Fibroblast of pulmonary artery (primary cell): ENCODE measurements at regions not wholly inside any gene's neighbourhood (a gene's known extent, or its start where the extent isn't known, plus 50 kb on each side); places are given as distances from the start of the nearest gene placed in this dataset.

ENCODE experiments used
- DNase-seq: peaks from one replicate; pipeline ENCODE4 v3.0.0-alpha.2; 2010; ENCODE audit warnings: low read depth
- H3K4me3 ChIP-seq: replicated peaks from 2 replicates; pipeline ENCODE4 v1.5.1; 2011; ENCODE audit warnings: low read depth, mild to moderate bottlenecking, control low read depth, low read length, moderate library complexity
- CTCF ChIP-seq: IDR thresholded peaks from 2 replicates; pipeline ENCODE4 v1.5.1; 2011; ENCODE audit warnings: mild to moderate bottlenecking, control low read depth, low read length, inconsistent platforms; ENCODE audit errors: missing control alignments

DNA sequence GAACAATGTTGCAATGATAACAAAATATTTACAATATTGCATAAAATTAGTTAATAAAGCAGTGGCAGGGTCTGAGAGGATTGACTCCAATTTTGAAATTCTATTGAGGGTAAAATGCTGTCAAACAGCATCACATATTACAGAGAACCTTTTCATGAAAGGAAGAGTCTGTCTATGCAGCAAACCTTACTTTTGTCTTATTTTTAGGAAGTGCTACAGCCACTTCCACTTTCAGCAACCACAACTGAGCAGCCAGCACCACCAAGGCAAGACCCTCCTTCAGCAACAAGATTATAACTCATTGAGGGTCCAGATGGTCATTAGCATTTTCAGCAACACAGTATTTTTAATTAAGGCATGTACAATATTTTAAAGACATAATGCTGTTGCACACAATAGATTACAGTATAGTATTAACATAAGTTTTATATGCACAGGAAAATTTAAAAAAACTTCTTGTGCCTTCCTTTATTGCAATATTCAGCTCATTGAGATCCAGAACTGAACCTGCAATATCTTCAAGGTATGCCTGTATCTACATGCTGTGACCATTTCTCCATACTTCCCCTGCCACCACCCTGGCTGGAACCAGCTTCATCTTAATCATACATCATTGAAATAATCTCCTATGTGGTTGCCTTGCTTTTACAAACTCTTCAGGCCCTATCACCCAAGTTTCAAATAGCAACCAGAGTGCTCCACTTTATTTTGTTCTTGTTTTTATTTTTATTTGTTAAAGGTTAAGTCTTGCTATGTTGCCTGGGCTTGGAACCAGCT, 711.2 kb downstream of the KCNA4 start:
- H3K4me3 ChIP-seq, result no peak overlapping the region
- DNase-seq, result no peak
- TF ChIP-seq CTCF, result no peak

DNA sequence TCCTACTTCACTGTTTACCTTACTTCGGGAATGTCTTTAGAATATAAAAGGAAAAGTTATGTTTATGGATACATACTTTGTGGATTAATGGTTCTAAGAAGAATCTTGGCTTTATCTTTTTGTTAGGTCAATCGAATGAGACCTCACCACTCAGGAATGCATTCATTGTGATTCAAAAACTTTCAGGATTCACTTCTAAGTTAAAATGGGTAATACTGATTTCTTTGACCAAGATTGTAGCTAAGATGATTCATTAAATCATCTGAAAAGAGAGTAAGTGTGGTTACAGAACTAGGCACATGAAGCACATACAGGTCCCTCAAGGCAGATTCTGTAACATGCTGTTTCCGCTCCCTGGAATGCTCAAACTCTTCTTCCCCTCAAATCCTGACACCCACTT, 716.4 kb downstream of the KCNA4 start:
- peak; percentile 84 for DNase-seq
- TF ChIP-seq CTCF, result no peak
- no peak overlapping the region for H3K4me3 ChIP-seq

GRCh38 chr11:29296680-29297079, 720.1 kb downstream of the KCNA4 start:
- no peak for DNase-seq
- TF ChIP-seq CTCF, result no peak
- no peak overlapping the region for H3K4me3 ChIP-seq

DNA sequence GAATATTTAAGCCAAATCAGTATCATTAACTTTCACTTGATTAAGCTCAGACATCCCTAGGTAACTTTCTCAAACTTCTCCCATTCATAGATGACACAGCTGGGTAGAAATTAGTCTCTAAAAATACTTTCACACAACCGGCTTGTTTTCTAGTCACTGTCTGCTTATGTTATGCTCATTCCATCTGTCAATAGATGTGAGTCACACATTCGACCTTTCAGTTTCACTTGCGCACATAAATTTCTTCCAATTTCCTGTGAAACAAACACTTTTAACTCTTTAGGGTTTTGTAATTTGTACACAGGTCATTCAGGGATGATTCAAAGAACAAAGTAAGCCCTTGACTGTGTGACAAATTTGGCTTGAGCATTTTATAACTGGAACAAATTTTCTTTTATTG, 723.0 kb downstream of the KCNA4 start:
- TF ChIP-seq CTCF, result no peak
- no peak overlapping the region for H3K4me3 ChIP-seq
- DNase-seq, result peak; percentile 77

DNA sequence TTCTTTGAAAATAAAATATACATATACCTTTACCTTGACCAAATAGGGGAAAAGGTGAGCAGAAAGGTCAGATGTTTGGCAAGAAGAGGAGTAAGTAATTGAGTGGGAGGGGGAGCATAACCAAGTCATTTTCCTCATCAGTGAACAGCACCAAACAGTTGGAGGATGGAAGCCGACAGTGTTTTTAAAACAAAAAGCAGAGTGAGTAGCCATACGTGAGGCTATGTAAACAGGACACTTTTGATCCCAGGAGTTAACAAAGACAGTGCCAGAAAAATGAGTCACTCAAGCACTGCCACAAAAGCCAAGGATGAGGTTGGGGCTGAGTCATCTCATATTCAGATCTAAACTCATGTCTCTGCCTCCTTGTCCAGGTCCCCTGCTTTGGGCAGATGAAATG, 734.7 kb downstream of the KCNA4 start:
- TF ChIP-seq CTCF, result no peak
- H3K4me3 ChIP-seq, result no peak overlapping the region
- DNase-seq, result peak; percentile 88

GRCh38 chr11:29281271-29281777, 735.5 kb downstream of the KCNA4 start:
- TF ChIP-seq CTCF, result no peak
- H3K4me3 ChIP-seq, result no peak overlapping the region
- DNase-seq, result no peak

DNA sequence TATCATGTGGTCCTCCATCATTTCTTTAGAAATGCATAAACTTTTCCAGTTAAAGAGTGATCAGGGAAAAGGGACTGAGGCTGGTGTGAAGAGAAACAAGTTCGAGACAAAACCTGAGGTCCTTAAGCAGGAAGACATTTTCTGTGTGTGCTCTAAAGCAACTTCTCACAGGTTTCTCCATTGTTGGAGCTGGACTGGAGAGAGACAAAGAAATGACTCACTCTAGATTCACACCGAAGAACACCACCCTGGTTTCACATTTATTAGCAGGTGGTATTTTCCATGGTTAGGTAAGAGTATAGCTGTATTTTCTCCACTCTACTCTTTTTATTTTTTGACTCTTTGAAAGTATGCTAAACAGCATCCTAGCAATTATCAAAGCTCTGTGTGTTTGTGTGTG, 736.4 kb downstream of the KCNA4 start:
- TF ChIP-seq CTCF, result no peak
- H3K4me3 ChIP-seq, result no peak overlapping the region
- DNase-seq, result peak; percentile 29
